WTC11 (cell line): ENCODE measurements at regions not wholly inside any gene's neighbourhood (a gene's known extent, or its start where the extent isn't known, plus 50 kb on each side); places are given as distances from the start of the nearest gene placed in this dataset.

ENCODE experiments used
- ATAC-seq: fragments of 200-7000 bp; cut with Tn5 transposase; 2 replicates; pipeline ENCODE4 v1.10.0; 2021; ENCODE audit warnings: mild to moderate bottlenecking, moderate library complexity
- CTCF ChIA-PET: fragments of 300-600 bp; sonication (Branson Sonifier 250); formaldehyde crosslinking; loops from one replicate; lab custom pipeline; 2021; ENCODE audit warnings: antibody characterized with exemption; lab: Charles Lee
- POLR2A ChIA-PET: fragments of 350-600 bp; sonication (Branson Sonifier 250); formaldehyde crosslinking; loops from one replicate; lab custom pipeline; 2021; ENCODE audit warnings: antibody characterized with exemption; lab: Charles Lee
- DNase-seq: peaks from one replicate; pipeline ENCODE4 v3.0.0; 2021; ENCODE audit warnings: low spot score
- H3K27ac Mint-ChIP-seq: 2 replicates; pipeline ENCODE4 v1.8.0; 2021; ENCODE audit warnings: mixed read lengths
- H3K27me3 Mint-ChIP-seq: 2 replicates; pipeline ENCODE4 v1.8.0; 2021; ENCODE audit warnings: low read depth, mild to moderate bottlenecking, moderate library complexity, mixed read lengths
- H3K36me3 Mint-ChIP-seq: 2 replicates; pipeline ENCODE4 v1.8.0; 2021; ENCODE audit warnings: mixed read lengths
- H3K4me1 Mint-ChIP-seq: 2 replicates; pipeline ENCODE4 v1.8.0; 2022; ENCODE audit warnings: mixed read lengths
- H3K4me3 Mint-ChIP-seq: 2 replicates; pipeline ENCODE4 v1.8.0; 2021; ENCODE audit warnings: mild to moderate bottlenecking, moderate library complexity, mixed read lengths
- H3K9me3 Mint-ChIP-seq: 2 replicates; pipeline ENCODE4 v1.8.0; 2021; ENCODE audit warnings: mixed read lengths
- ATF1 ChIP-seq: sonication (generic); formaldehyde crosslinking; IDR thresholded peaks from 2 replicates; pipeline ENCODE4 v1.8.1; 2023; ENCODE audit warnings: mild to moderate bottlenecking, moderate library complexity, missing genetic modification reagents
- ATF3 ChIP-seq: sonication (generic); formaldehyde crosslinking; conservative IDR thresholded peaks from 2 replicates; pipeline ENCODE4 v1.8.1; 2022; ENCODE audit warnings: mild to moderate bottlenecking, missing genetic modification reagents
- CREB1 ChIP-seq: sonication (generic); formaldehyde crosslinking; IDR thresholded peaks from 2 replicates; pipeline ENCODE4 v1.8.0; 2023; ENCODE audit warnings: mild to moderate bottlenecking, missing genetic modification reagents
- E2F4 ChIP-seq: sonication (generic); formaldehyde crosslinking; IDR thresholded peaks from 2 replicates; pipeline ENCODE4 v1.8.1; 2022; ENCODE audit warnings: low read depth, mild to moderate bottlenecking, moderate library complexity, missing genetic modification reagents, borderline replicate concordance
- EMX1 ChIP-seq: fragments of 250-450 bp; sonication (Bioruptor Pico); IDR thresholded peaks from 2 replicates; pipeline ENCODE4 v1.8.0; 2021; ENCODE audit warnings: mild to moderate bottlenecking
- GRHL2 ChIP-seq: fragments of 250-450 bp; sonication (Bioruptor Pico); IDR thresholded peaks from 2 replicates; pipeline ENCODE4 v1.8.0; 2022; ENCODE audit warnings: mild to moderate bottlenecking, moderate library complexity; ENCODE audit not compliant: insufficient replicate concordance, severe bottlenecking
- GTF2I ChIP-seq: fragments of 250-450 bp; sonication (Bioruptor Pico); conservative IDR thresholded peaks from 2 replicates; pipeline ENCODE4 v1.4.0; 2021; ENCODE audit warnings: mild to moderate bottlenecking
- HMGXB4 ChIP-seq: sonication (generic); formaldehyde crosslinking; IDR thresholded peaks from 2 replicates; pipeline ENCODE4 v1.8.1; 2023; ENCODE audit warnings: mild to moderate bottlenecking, moderate library complexity, missing genetic modification reagents
- JUN ChIP-seq: sonication (generic); formaldehyde crosslinking; IDR thresholded peaks from 2 replicates; pipeline ENCODE4 v1.8.0; 2023; ENCODE audit warnings: mild to moderate bottlenecking, missing genetic modification reagents
- NFE2L1 ChIP-seq: sonication (generic); formaldehyde crosslinking; IDR thresholded peaks from 2 replicates; pipeline ENCODE4 v1.8.1; 2023; ENCODE audit warnings: missing genetic modification reagents
- PRDM15 ChIP-seq: sonication (generic); formaldehyde crosslinking; IDR thresholded peaks from 2 replicates; pipeline ENCODE4 v1.8.0; 2022; ENCODE audit warnings: missing genetic modification reagents
- SMAD3 ChIP-seq: sonication (generic); formaldehyde crosslinking; IDR thresholded peaks from 2 replicates; pipeline ENCODE4 v1.8.0; 2022; ENCODE audit warnings: missing genetic modification reagents, mild to moderate bottlenecking, borderline replicate concordance
- SMAD4 ChIP-seq: sonication (generic); formaldehyde crosslinking; IDR thresholded peaks from 2 replicates; pipeline ENCODE4 v1.8.0; 2022; ENCODE audit warnings: mild to moderate bottlenecking, missing genetic modification reagents
- USF1 ChIP-seq: sonication (generic); formaldehyde crosslinking; IDR thresholded peaks from 2 replicates; pipeline ENCODE4 v1.8.0; 2022; ENCODE audit warnings: mild to moderate bottlenecking, missing genetic modification reagents
- ZNF121 ChIP-seq: sonication (generic); formaldehyde crosslinking; IDR thresholded peaks from 2 replicates; pipeline ENCODE4 v1.8.0; 2023; ENCODE audit warnings: missing genetic modification reagents
- ZNF138 ChIP-seq: sonication (generic); formaldehyde crosslinking; conservative IDR thresholded peaks from 2 replicates; pipeline ENCODE4 v1.8.1; 2022; ENCODE audit warnings: mild to moderate bottlenecking, moderate library complexity, missing genetic modification reagents
- ZNF396 ChIP-seq: fragments of 250-450 bp; sonication (Bioruptor Pico); IDR thresholded peaks from 2 replicates; pipeline ENCODE4 v1.8.0; 2021; ENCODE audit warnings: mild to moderate bottlenecking, moderate library complexity, borderline replicate concordance
- ZNF423 ChIP-seq: fragments of 250-450 bp; sonication (Bioruptor Pico); IDR thresholded peaks from 2 replicates; pipeline ENCODE4 v2.1.2; 2022; ENCODE audit warnings: mild to moderate bottlenecking, moderate library complexity
- ZNF512 ChIP-seq: sonication (generic); formaldehyde crosslinking; IDR thresholded peaks from 2 replicates; pipeline ENCODE4 v1.8.1; 2022; ENCODE audit warnings: missing genetic modification reagents, borderline replicate concordance
- ZNF532 ChIP-seq: fragments of 250-450 bp; sonication (Bioruptor Pico); IDR thresholded peaks from 2 replicates; pipeline ENCODE4 v1.9.0; 2021; ENCODE audit warnings: mild to moderate bottlenecking, borderline replicate concordance
- ZNF671 ChIP-seq: fragments of 250-450 bp; sonication (Bioruptor Pico); IDR thresholded peaks from 2 replicates; pipeline ENCODE4 v1.8.0; 2021; ENCODE audit warnings: mild to moderate bottlenecking

GRCh38 chr17:33862772-33863602 is 392.1 kb upstream of the CCL2 start (continued):
- TF ChIP-seq ZNF532 (CRISPR knock-in tag), result no peak
- TF ChIP-seq E2F4 (CRISPR knock-in tag), result no peak
- TF ChIP-seq PRDM15, result no peak
- no peak for TF ChIP-seq SMAD3 (CRISPR knock-in tag)
- TF ChIP-seq CREB1 (CRISPR knock-in tag), result no peak
- no peak for TF ChIP-seq SMAD4 (CRISPR knock-in tag)
- no peak for TF ChIP-seq USF1 (CRISPR knock-in tag)
- TF ChIP-seq EMX1, result no peak
- TF ChIP-seq ZNF396 (CRISPR knock-in tag), result no peak
- no peak for TF ChIP-seq ZNF423
- no peak for TF ChIP-seq ZNF671
- TF ChIP-seq ATF1 (CRISPR knock-in tag), result no peak
- TF ChIP-seq ATF3 (CRISPR knock-in tag), result no peak

- ATAC-seq (no peak), DNase-seq (no peak)
- no peak overlapping the region for H3K4me3 Mint-ChIP-seq
- no peaks in the 10 kb centered on the region for H3K4me1 Mint-ChIP-seq
- H3K27me3 Mint-ChIP-seq, result no peaks in the 10 kb centered on the region
- no peaks in the 10 kb centered on the region for H3K36me3 Mint-ChIP-seq
- H3K9me3 Mint-ChIP-seq, result peaks cover 5% of the 10 kb centered on the region; the same call in 1 of the 2 replicates
- ChIA-PET POLR2A (no interaction called here), CTCF (no interaction called here)
- no peak overlapping the region for H3K27ac Mint-ChIP-seq
- TF ChIP-seq ZNF512 (CRISPR knock-in tag) (no peak), ZNF121 (no peak), ZNF138 (CRISPR knock-in tag) (no peak), GTF2I (no peak), GRHL2 (CRISPR knock-in tag) (no peak), JUN (CRISPR knock-in tag) (no peak), NFE2L1 (CRISPR knock-in tag) (no peak), HMGXB4 (CRISPR knock-in tag) (no peak)
These were observed 390.3 kb upstream of the CCL2 start for GRCh38 chr17:33864758-33865229.
